ENCODE measurements at regions not wholly inside any gene's neighbourhood (a gene's known extent, or its start where the extent isn't known, plus 50 kb on each side); places are given as distances from the start of the nearest gene placed in this dataset.

DNA sequence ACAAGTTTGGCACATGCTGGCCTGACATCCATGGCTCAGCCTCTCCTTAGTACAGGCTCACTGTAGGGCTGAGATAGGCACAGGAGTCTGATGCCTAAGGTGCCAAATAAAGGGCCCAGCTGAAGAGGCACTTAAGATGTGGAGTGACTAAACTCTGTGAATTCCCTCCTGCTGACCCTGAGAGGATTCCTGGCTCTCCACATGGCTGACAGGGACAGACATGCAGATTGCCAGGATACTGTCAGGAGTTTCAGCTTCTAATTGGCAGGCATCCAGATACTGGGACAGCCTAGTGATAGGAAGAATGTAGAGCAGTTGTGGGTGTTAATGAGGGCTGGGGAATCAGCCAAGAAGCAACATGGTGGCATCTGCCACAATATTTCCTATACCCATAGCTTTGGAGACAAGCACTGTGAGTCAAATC is 558.7 kb downstream of the INSC start:
- Histone ChIP-seq H2AK5ac (ENCODE audit: low read depth, low read length) (no peak overlapping the region), H3K27me3 (ENCODE audit: control insufficient read depth in 3 of 3, insufficient read depth in 3 of 3, low read depth in 1 of 3, low read length in 3 of 3) (no peaks in the 10 kb centered on the region), H3K4me3 (ENCODE audit: low read length in 2 of 2) (no peak overlapping the region), H2AFZ (ENCODE audit: low read length) (no peak overlapping the region), H3K36me3 (replicated peaks in 1 of 2; ENCODE audit: control insufficient read depth in 2 of 2, insufficient read depth in 2 of 2, low read length in 2 of 2) (no peaks in the 10 kb centered on the region), H3K18ac (ENCODE audit: low read length) (no peak overlapping the region), H3K14ac (ENCODE audit: low read length) (no peak overlapping the region), H2BK5ac (ENCODE audit: low read length) (no peak overlapping the region), H4K91ac (ENCODE audit: low read depth, low read length, poor library complexity) (no peak overlapping the region), H3K79me1 (ENCODE audit: low read depth, low read length) (no peaks in the 10 kb centered on the region), H3K4me2 (ENCODE audit: insufficient read depth, low read length, poor library complexity, severe bottlenecking) (no peak overlapping the region), H3K9ac (ENCODE audit: low read depth, low read length, poor library complexity) (no peak overlapping the region), H3K27ac (replicated peaks; ENCODE audit: low read length) (no peak overlapping the region), H3K23ac (ENCODE audit: low read depth, low read length, poor library complexity) (no peak overlapping the region), H3K4ac (ENCODE audit: low read length) (no peak overlapping the region), H2BK12ac (ENCODE audit: low read length) (no peak overlapping the region), H3K9me3 (replicated peaks in 1 of 2; ENCODE audit: control insufficient read depth in 2 of 2, insufficient read depth in 1 of 2, low read depth in 1 of 2, low read length in 2 of 2) (no peaks in the 10 kb centered on the region), H4K8ac (ENCODE audit: low read depth, low read length) (no peak overlapping the region), H2BK15ac (ENCODE audit: low read length) (no peak overlapping the region), H2BK120ac (ENCODE audit: low read depth, low read length) (no peak overlapping the region), H3K4me1 (ENCODE audit: control insufficient read depth in 2 of 2, insufficient read depth in 1 of 2, low read depth in 1 of 2, low read length in 2 of 2) (peaks cover 3 to 5% of the 10 kb centered on the region in 2 donors)
- no peak for DNase-seq (ENCODE audit: low spot score)

GRCh38 chr11:15674756-15675155 is 560.0 kb downstream of the INSC start:
- H3K9me3 ChIP-seq (replicated peaks in 1 of 2; ENCODE audit: control insufficient read depth in 2 of 2, insufficient read depth in 1 of 2, low read depth in 1 of 2, low read length in 2 of 2) = no peaks in the 10 kb centered on the region
- H3K4me1 ChIP-seq (ENCODE audit: control insufficient read depth in 2 of 2, insufficient read depth in 1 of 2, low read depth in 1 of 2, low read length in 2 of 2) = peaks cover 3 to 5% of the 10 kb centered on the region in 2 donors
- H3K4ac ChIP-seq (ENCODE audit: low read length) = no peak overlapping the region

GRCh38 chr11:15675683-15676082 is 561.0 kb downstream of the INSC start:
- Histone ChIP-seq H3K4me1 (ENCODE audit: control insufficient read depth in 2 of 2, insufficient read depth in 1 of 2, low read depth in 1 of 2, low read length in 2 of 2) (peaks cover 1 to 5% of the 10 kb centered on the region in 2 donors), H3K79me1 (ENCODE audit: low read depth, low read length) (no peaks in the 10 kb centered on the region), H4K91ac (ENCODE audit: low read depth, low read length, poor library complexity) (no peak overlapping the region), H2BK5ac (ENCODE audit: low read length) (no peak overlapping the region), H3K4me3 (ENCODE audit: low read length in 2 of 2) (no peak overlapping the region), H3K27me3 (ENCODE audit: control insufficient read depth in 3 of 3, insufficient read depth in 3 of 3, low read depth in 1 of 3, low read length in 3 of 3) (no peaks in the 10 kb centered on the region), H3K14ac (ENCODE audit: low read length) (no peak overlapping the region), H2BK15ac (ENCODE audit: low read length) (no peak overlapping the region), H2BK120ac (ENCODE audit: low read depth, low read length) (no peak overlapping the region), H3K27ac (replicated peaks; ENCODE audit: low read length) (no peak overlapping the region), H3K4me2 (ENCODE audit: insufficient read depth, low read length, poor library complexity, severe bottlenecking) (no peak overlapping the region), H2AFZ (ENCODE audit: low read length) (no peak overlapping the region), H4K8ac (ENCODE audit: low read depth, low read length) (no peak overlapping the region), H3K4ac (ENCODE audit: low read length) (no peak overlapping the region), H3K9ac (ENCODE audit: low read depth, low read length, poor library complexity) (no peak overlapping the region), H3K9me3 (replicated peaks in 1 of 2; ENCODE audit: control insufficient read depth in 2 of 2, insufficient read depth in 1 of 2, low read depth in 1 of 2, low read length in 2 of 2) (no peaks in the 10 kb centered on the region), H3K36me3 (replicated peaks in 1 of 2; ENCODE audit: control insufficient read depth in 2 of 2, insufficient read depth in 2 of 2, low read length in 2 of 2) (no peaks in the 10 kb centered on the region), H2BK12ac (ENCODE audit: low read length) (no peak overlapping the region), H2AK5ac (ENCODE audit: low read depth, low read length) (no peak overlapping the region), H3K18ac (ENCODE audit: low read length) (no peak overlapping the region), H3K23ac (ENCODE audit: low read depth, low read length, poor library complexity) (no peak overlapping the region)
- no CpG with 5 or more reads among the region's 1 CpG for WGBS, 2 donors (ENCODE audit: extremely low coverage in 2 of 2, insufficient read length in 2 of 2, insufficient replicate concordance in 1 of 2)
- DNase-seq (ENCODE audit: low spot score) = no peak

More at GRCh38 chr11:15674756-15675155, 560.0 kb downstream of the INSC start:
- Histone ChIP-seq H3K18ac (ENCODE audit: low read length) (no peak overlapping the region), H3K4me3 (ENCODE audit: low read length in 2 of 2) (no peak overlapping the region), H3K4me2 (ENCODE audit: insufficient read depth, low read length, poor library complexity, severe bottlenecking) (no peak overlapping the region), H4K91ac (ENCODE audit: low read depth, low read length, poor library complexity) (no peak overlapping the region), H3K27ac (replicated peaks; ENCODE audit: low read length) (no peak overlapping the region), H3K23ac (ENCODE audit: low read depth, low read length, poor library complexity) (no peak overlapping the region), H3K9ac (ENCODE audit: low read depth, low read length, poor library complexity) (no peak overlapping the region), H2AK5ac (ENCODE audit: low read depth, low read length) (no peak overlapping the region), H2BK15ac (ENCODE audit: low read length) (no peak overlapping the region), H2BK5ac (ENCODE audit: low read length) (no peak overlapping the region), H2BK12ac (ENCODE audit: low read length) (no peak overlapping the region), H3K36me3 (replicated peaks in 1 of 2; ENCODE audit: control insufficient read depth in 2 of 2, insufficient read depth in 2 of 2, low read length in 2 of 2) (no peaks in the 10 kb centered on the region), H3K79me1 (ENCODE audit: low read depth, low read length) (no peaks in the 10 kb centered on the region), H4K8ac (ENCODE audit: low read depth, low read length) (no peak overlapping the region), H3K14ac (ENCODE audit: low read length) (no peak overlapping the region), H2AFZ (ENCODE audit: low read length) (no peak overlapping the region), H3K27me3 (ENCODE audit: control insufficient read depth in 3 of 3, insufficient read depth in 3 of 3, low read depth in 1 of 3, low read length in 3 of 3) (no peaks in the 10 kb centered on the region), H2BK120ac (ENCODE audit: low read depth, low read length) (no peak overlapping the region)
- WGBS, 2 donors (ENCODE audit: extremely low coverage in 2 of 2, insufficient read length in 2 of 2, insufficient replicate concordance in 1 of 2) = no CpG with 5 or more reads among the region's 1 CpG
- DNase-seq (ENCODE audit: low spot score) = no peak

DNA sequence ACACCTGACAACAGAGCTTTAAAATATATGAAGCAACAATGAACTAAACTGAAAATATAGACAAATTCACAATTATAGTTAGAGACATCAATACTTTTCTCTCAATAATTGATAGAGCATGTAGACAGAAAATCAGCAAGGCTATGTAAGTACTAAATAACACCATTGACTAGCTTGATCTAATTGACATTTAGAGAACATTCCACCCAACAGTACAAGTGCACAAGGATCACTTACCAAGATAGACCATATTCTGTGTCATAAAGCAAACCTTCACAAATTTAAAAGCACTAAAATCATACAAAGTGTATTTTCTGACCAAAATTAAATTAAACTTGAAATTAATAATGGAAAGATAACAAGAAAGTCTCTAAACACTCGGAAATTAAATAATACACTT is 562.5 kb downstream of the INSC start:
- Histone ChIP-seq H2BK120ac (ENCODE audit: low read depth, low read length) (no peak overlapping the region), H3K9me3 (replicated peaks in 1 of 2; ENCODE audit: control insufficient read depth in 2 of 2, insufficient read depth in 1 of 2, low read depth in 1 of 2, low read length in 2 of 2) (no peaks in the 10 kb centered on the region), H3K27ac (replicated peaks; ENCODE audit: low read length) (no peak overlapping the region), H3K36me3 (replicated peaks in 1 of 2; ENCODE audit: control insufficient read depth in 2 of 2, insufficient read depth in 2 of 2, low read length in 2 of 2) (no peaks in the 10 kb centered on the region), H2AK5ac (ENCODE audit: low read depth, low read length) (no peak overlapping the region), H4K8ac (ENCODE audit: low read depth, low read length) (no peak overlapping the region), H3K18ac (ENCODE audit: low read length) (no peak overlapping the region), H3K79me1 (ENCODE audit: low read depth, low read length) (no peaks in the 10 kb centered on the region), H3K27me3 (ENCODE audit: control insufficient read depth in 3 of 3, insufficient read depth in 3 of 3, low read depth in 1 of 3, low read length in 3 of 3) (no peaks in the 10 kb centered on the region), H2BK15ac (ENCODE audit: low read length) (no peak overlapping the region), H3K9ac (ENCODE audit: low read depth, low read length, poor library complexity) (no peak overlapping the region), H4K91ac (ENCODE audit: low read depth, low read length, poor library complexity) (no peak overlapping the region), H3K4me2 (ENCODE audit: insufficient read depth, low read length, poor library complexity, severe bottlenecking) (no peak overlapping the region), H3K23ac (ENCODE audit: low read depth, low read length, poor library complexity) (no peak overlapping the region), H3K4ac (ENCODE audit: low read length) (no peak overlapping the region), H3K4me3 (ENCODE audit: low read length in 2 of 2) (no peak overlapping the region), H2BK12ac (ENCODE audit: low read length) (no peak overlapping the region), H3K14ac (ENCODE audit: low read length) (no peak overlapping the region), H2BK5ac (ENCODE audit: low read length) (no peak overlapping the region), H2AFZ (ENCODE audit: low read length) (no peak overlapping the region), H3K4me1 (ENCODE audit: control insufficient read depth in 2 of 2, insufficient read depth in 1 of 2, low read depth in 1 of 2, low read length in 2 of 2) (no peaks in the 10 kb centered on the region)
- no CpG with 5 or more reads among the region's 1 CpG for WGBS, 2 donors (ENCODE audit: extremely low coverage in 2 of 2, insufficient read length in 2 of 2, insufficient replicate concordance in 1 of 2)
- DNase-seq (ENCODE audit: low spot score) = no peak

Data from neuronal stem cell (in vitro differentiated cells).